Astrocyte (in vitro differentiated cells and primary cell): ENCODE measurements at regions not wholly inside any gene's neighbourhood (a gene's known extent, or its start where the extent isn't known, plus 50 kb on each side); places are given as distances from the start of the nearest gene placed in this dataset.

Experiments
- EZH2 ChIP-seq: IDR thresholded peaks from 2 replicates; pipeline ENCODE4 v1.6.1; 2012; ENCODE audit warnings: mild to moderate bottlenecking, low read length, inconsistent platforms; ENCODE audit not compliant: insufficient read depth
- TF ChIP-seq, protein P1 (sequence below): IDR thresholded peaks from 2 replicates; pipeline ENCODE4 v1.5.1; 2011; ENCODE audit warnings: low read depth, mild to moderate bottlenecking, inconsistent platforms, low read length, moderate library complexity; ENCODE audit not compliant: insufficient read depth

- TF ChIP-seq, protein P1, sequence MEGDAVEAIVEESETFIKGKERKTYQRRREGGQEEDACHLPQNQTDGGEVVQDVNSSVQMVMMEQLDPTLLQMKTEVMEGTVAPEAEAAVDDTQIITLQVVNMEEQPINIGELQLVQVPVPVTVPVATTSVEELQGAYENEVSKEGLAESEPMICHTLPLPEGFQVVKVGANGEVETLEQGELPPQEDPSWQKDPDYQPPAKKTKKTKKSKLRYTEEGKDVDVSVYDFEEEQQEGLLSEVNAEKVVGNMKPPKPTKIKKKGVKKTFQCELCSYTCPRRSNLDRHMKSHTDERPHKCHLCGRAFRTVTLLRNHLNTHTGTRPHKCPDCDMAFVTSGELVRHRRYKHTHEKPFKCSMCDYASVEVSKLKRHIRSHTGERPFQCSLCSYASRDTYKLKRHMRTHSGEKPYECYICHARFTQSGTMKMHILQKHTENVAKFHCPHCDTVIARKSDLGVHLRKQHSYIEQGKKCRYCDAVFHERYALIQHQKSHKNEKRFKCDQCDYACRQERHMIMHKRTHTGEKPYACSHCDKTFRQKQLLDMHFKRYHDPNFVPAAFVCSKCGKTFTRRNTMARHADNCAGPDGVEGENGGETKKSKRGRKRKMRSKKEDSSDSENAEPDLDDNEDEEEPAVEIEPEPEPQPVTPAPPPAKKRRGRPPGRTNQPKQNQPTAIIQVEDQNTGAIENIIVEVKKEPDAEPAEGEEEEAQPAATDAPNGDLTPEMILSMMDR: no peak
- TF ChIP-seq EZH2: no peak
Observed at GRCh38 chr14:103275000-103275399, 59.0 kb upstream of the EIF5 start.
